Keratinocyte (primary cell): ENCODE measurements at regions not wholly inside any gene's neighbourhood (a gene's known extent, or its start where the extent isn't known, plus 50 kb on each side); places are given as distances from the start of the nearest gene placed in this dataset.

Experiments used
- CTCF ChIP-seq, 3 experiments: IDR thresholded peaks in 1 of 3; conservative IDR thresholded peaks in 1 of 3; optimal IDR thresholded peaks in 1 of 3; 2 replicates in 2 of 3; 3 replicates in 1 of 3; pipeline versions ENCODE3 to v1.5.1; 2011; ENCODE audit warnings: low read length in 3 of 3, mild to moderate bottlenecking in 3 of 3, moderate library complexity in 2 of 3, control low read depth in 1 of 3, inconsistent platforms in 1 of 3; ENCODE audit not compliant: insufficient read depth in 2 of 3; ENCODE audit errors: extremely low read depth in 1 of 3
- EZH2 ChIP-seq: IDR thresholded peaks from one replicate; pipeline ENCODE4 v1.6.1; 2012; ENCODE audit warnings: inconsistent platforms, mild to moderate bottlenecking, low read length, moderate library complexity

DNA sequence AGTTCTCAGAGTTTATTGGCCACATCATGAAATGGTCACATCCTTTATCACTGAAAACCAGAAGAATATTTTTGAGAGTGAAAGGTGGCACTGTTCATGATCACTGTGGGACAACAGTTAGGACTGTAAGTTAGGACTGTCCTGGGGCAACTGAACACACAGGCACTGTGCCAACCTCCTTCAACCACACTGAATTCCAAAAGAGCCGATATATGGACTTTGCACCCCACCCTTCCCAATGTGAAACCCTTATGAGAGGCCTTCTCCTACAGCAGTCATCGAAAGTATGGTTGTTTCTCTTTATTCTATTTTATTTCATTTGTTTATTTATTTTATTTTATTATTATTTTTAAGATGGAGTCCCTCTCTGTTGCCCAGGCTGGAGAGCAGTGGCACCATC is 353.5 kb downstream of the TOX3 start:
- TF ChIP-seq EZH2 (no peak), CTCF (optimal IDR thresholded peaks at IDR 0.05 in 1 of 3, IDR thresholded peaks at IDR 0.05 in 1 of 3, conservative IDR thresholded peaks at IDR 0.05 in 1 of 3; ENCODE audit: extremely low read depth in 1 of 3, insufficient read depth in 2 of 3, low read length in 3 of 3) (no peak)
